Smooth muscle cell of the brain vasculature (primary cell): ENCODE measurements at regions not wholly inside any gene's neighbourhood (a gene's known extent, or its start where the extent isn't known, plus 50 kb on each side); places are given as distances from the start of the nearest gene placed in this dataset.
"Not testable (repeated sequence)": the region's sequence is repeated elsewhere in the genome, so short reads cannot be mapped to it uniquely, and the experiment has no call there.

Source experiments
- DNase-seq: peaks from one replicate; pipeline ENCODE4 v3.0.0-alpha.2; 2012; ENCODE audit warnings: low read depth, low spot score

- not testable (repeated sequence) for DNase-seq
Measured at GRCh38 chr2:89145342-89145741, 453.9 kb downstream of the RPIA start.

GRCh38 chr2:89148256-89148655 lies 456.8 kb downstream of the RPIA start:
- not testable (repeated sequence) for DNase-seq

DNA sequence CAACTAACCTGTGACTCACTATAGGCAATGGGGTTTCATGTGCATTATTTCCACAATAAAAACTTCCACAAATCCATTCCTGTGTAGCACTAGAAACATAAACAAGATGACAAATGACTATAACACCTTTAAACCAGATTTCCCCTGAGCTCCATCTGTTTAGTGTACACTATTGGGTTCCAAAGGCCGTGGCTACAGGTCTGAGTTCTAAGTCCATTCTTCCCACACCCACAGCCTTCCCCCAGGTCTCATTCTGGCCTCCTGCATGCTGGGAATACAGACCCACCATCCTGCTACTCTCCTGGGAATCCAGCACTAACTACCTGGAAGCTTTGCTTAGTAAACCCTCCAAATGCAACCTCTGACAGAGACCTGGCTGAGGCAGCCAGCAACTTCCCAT lies 460.2 kb downstream of the RPIA start:
- not testable (repeated sequence) for DNase-seq

DNA sequence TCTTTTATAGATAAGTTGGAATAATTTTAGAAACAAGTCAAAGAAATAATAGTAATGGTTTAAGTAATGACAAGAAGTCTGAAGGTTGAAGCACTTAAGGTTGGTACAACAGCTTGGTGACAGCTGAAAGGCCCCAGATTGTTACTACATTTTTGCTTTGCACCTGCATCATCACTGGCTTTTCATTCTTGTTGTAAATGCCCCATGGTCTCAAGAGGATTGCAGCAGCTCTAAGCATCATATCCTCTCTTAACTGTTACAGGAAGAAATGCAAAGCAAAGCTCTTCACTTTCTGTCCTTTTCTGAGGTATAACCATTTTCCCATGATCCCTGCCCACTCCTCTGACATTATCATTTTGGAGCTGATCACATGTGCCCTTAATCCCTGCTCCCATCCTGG lies 461.0 kb downstream of the RPIA start:
- DNase-seq: not testable (repeated sequence)

GRCh38 chr2:89153210-89153609 lies 461.7 kb downstream of the RPIA start:
- not testable (repeated sequence) for DNase-seq

- DNase-seq: not testable (repeated sequence)
Measured at GRCh38 chr2:89154247-89154682, 462.8 kb downstream of the RPIA start.

DNA sequence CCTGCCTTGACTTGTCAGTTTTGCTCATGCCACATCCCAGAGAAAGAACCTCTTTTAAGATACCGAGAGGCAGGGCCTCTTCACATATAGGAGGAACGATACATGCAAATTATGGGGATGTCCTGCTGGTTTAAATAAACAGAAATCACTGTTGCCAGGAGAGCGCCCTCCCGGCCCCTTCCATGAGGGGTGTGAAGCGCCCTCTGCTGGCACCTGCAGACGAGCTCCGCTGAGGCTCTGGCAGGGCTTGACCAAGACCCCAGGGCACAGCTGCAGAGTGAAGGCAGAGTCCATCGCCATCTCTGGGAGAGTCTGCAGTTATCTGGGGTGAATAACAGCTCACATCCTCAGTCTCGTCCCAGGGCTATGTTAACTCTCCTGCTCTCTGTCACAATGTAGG lies 468.8 kb downstream of the RPIA start:
- DNase-seq: not testable (repeated sequence)

- DNase-seq: not testable (repeated sequence)
Measured at GRCh38 chr2:89161626-89162025, 470.2 kb downstream of the RPIA start.

DNA sequence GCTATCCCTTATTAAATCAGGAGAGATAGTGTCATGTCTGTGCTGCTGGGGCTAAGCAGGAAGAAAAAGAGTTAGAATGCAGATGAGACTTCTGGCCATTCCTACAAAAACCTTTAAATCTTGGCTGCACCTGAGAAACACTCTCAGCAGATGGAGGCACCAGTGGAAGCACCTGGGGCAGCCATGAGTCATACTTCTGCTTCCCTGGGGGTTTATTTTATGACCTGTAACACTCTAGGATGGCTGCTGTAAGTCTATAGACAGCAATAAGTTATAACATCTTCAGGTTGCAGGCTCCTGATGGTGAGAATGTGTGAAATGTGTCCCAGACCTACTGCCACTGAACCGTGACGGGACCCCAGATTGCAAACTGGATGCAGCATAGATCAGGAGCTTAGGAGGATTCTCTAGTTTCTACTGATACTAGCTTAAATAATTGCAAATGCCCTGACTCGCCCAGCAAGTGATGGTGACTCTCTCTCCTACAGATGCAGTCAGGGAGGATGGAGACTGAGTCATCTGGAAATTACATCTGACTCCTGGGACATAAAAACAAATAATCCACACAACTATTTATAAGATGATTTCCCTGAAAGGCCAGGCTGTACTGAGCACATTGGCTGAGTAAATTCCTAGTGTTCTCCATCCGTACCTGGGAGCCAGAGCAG lies 479.2 kb downstream of the RPIA start:
- DNase-seq: not testable (repeated sequence)

DNA sequence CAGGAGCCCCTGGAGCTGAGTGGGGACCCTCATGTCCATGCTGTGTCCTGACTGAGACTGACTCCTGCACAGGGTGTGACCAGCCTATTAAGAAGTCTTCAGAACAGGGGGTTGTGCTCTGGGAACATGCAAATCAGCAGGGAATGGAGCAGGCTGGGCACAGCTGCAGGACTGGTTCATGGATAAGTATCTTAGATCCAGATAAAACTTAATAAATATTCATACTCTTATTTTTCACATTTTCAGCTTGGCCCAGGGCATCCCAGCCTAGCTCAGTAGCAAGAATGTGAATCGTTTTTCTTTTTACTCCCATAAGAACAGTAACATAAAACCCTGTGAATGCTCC lies 479.7 kb downstream of the RPIA start:
- not testable (repeated sequence) for DNase-seq

DNA sequence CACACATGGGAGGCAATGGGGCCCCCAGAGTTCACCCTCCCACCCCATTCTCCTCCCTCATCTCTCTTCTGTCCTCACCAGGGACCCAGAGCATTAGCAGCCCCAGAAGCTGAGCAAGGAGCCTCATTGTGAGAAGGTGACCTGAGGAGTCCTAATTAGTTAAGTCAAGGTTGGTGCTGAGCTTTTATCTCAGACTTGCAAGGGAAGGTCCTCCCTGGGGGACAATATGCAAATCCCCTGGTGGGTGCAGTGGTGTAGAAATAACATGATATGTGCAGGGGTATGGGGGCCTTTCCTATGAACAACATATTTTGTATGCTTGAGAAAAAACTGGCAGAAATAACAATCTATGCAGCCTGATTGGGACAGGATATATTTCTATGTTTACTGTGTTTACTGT lies 485.5 kb downstream of the RPIA start:
- DNase-seq: not testable (repeated sequence)

DNA sequence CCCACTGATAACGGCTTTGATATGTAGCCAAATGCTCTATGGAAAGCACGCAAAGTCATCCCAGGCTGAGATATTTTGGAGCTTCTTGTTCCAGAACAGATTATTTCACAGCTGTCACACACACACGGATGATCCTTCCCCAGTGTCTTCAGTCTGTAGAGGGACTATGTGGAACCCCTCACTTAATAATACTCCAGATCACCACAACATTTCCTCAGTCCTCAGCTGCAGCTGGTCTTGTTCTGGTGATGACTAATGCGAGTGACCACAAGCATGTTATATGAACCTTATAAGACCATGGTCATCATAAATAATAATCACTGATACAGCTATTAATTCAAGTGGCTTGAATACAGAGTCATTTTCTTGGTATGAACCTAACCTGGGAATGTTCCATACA lies 490.7 kb downstream of the RPIA start:
- DNase-seq: not testable (repeated sequence)

- DNase-seq: not testable (repeated sequence)
Measured at GRCh38 chr2:89184746-89185145, 493.3 kb downstream of the RPIA start.

DNA sequence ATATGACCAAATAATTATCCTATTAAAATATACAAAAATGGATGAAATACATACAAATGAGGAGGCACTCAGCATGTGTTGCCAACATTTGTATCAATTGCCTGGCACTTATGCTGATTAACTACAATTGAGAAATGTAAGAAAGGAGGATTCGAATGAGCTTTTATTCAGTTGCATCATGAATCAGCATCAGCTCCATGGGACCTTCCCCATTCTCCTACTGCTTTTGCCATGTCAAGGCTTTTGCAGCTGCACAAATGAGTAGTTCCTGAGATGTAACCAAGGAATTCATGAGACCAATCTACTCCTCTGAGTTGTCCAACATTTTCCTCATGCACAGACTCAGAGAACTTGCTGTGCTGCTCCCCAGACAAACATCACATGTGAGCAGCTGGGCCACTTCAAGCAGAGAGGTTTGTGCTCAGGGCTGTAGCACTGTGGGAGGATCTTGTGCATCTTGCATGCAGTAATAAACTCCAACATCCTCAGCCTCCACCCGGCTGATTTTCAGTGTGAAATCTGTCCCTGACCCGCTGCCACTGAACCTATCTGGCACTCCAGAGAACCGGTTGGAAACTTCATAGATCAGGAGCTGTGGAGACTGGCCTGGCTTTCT lies 504.3 kb downstream of the RPIA start:
- not testable (repeated sequence) for DNase-seq

DNA sequence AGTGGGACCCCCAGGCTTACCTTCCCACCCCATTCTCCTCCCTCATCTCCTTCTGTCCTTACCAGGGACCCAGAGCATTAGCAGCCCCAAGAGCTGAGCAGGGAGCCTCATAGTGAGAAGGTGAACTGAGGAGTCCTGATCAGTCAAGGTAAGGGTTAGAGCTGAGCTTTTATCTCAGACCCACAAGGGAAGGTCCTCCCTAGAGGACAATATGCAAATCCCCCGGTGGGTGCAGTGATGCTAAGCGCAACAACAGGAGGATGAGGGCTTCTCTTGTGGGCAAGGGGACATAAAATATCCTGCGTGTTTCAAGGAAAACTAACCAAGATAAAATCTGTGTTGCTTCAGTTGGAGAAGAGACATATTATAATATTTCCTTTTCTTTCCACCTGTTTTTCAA lies 505.2 kb downstream of the RPIA start:
- DNase-seq: not testable (repeated sequence)

GRCh38 chr2:89198026-89198425 lies 506.6 kb downstream of the RPIA start:
- not testable (repeated sequence) for DNase-seq

DNA sequence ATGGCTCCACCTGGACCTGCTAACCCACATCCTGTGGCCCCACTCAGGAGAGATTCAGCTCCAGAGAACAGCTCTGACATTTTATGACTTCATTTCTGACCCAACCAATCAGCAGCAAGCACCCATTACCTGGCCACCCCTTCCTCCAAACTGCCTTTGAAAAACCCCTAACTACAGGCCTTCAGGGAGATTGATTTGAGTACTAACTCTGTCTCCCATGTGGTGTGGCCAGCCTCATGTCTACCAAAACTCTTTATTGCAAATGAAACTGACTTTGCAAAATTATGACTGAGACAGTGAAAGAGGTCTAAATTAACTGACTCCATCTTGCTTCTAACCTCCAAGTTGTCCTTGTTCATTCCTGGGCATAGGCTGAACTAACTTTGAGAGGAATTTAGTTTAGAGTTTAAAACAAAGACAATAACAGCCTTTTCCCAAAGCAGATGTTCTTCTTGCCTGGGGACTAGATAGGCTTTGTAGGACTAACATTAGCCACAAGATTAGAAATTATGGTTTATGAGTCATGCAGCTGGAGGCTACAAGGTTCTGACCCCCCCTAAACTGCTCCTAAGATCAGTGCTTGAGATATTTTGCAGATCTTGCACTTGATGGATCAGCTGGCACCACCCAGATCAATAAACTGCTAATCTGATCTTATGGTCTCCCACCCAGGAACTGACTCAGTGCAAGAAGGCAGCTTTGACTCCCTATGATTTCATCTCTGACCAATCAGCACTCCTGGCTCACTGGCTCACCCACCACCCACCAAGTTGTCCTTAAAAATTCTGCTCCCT lies 508.2 kb downstream of the RPIA start:
- not testable (repeated sequence) for DNase-seq

GRCh38 chr2:89200247-89200527 lies 508.7 kb downstream of the RPIA start:
- not testable (repeated sequence) for DNase-seq

DNA sequence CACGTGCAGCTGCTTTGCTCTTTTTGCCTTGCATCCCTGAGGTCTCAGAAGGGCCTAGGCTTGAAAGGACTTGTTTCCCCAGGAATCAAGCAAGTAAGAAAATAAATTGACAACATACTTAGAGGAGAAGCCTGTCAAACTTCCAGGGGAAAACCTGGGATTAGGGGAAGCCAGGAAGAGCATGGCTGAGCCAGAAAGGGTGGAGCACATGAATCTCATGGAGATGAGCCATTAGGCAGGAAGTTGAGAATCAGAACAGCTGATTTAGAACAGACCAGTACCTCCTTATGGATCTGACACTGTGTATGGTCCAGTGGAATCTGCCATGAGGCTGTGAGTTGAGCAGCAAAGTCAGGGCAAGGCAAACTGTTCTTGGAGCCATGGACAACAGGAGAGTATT lies 511.0 kb downstream of the RPIA start:
- DNase-seq: not testable (repeated sequence)

DNA sequence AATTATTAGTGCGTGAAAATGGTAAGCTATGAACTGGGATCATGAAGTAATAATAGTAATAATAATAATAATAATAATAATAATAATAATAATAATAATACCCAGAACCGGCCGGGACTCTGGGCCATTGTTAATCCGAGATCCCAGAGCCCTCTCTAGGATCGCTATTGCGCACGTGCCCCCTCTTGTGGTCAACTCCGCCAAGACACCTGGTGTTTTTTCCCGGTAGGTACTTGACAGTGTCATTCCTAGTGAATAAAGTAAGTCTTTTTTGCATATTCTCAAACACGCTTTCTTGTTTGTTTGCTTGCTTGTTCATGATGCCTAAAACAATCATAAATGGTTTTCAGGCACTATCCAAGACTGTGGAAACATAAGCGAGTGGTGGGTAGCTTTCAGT lies 513.7 kb downstream of the RPIA start:
- DNase-seq: not testable (repeated sequence)

GRCh38 chr2:89208144-89208932 lies 516.9 kb downstream of the RPIA start:
- DNase-seq: not testable (repeated sequence)

- DNase-seq: not testable (repeated sequence)
Measured at GRCh38 chr2:89213151-89213550, 521.7 kb downstream of the RPIA start.
